ENCODE measurements at regions not wholly inside any gene's neighbourhood (a gene's known extent, or its start where the extent isn't known, plus 50 kb on each side); places are given as distances from the start of the nearest gene placed in this dataset.

DNA sequence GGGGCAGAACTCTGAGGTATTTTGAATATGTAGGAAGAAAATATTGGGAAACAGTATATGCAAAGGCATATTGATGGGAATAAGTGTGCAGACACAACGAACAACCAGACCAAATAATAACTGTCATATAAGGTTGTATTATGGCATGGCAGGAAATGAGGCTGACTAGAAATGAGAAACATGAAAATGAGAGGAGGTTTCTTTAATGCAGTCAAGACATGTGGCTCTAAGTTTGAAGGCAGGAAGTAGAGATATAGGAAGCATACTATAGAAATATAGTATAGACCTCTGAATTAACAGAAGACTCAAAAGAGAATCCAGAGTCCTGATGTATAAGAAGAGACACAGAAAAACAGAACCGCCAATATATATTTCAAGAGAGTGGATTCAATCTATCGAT is 459.7 kb upstream of the PTCHD4 start:
- CTCF ChIA-PET: no interaction called here
- Histone ChIP-seq H3K4me3 (replicated peaks in 1 of 2; ENCODE audit: low read depth in 1 of 2, low read length in 2 of 2) (no peak overlapping the region), H3K9me3 (ENCODE audit: control insufficient read depth in 1 of 2, insufficient read depth in 1 of 2, low read depth in 1 of 2, low read length in 2 of 2) (no peaks in the 10 kb centered on the region), H3K9ac (ENCODE audit: low read length) (no peak overlapping the region), H3K36me3 (ENCODE audit: control insufficient read depth in 1 of 2, insufficient read depth in 2 of 2, low read length in 2 of 2) (no peaks in the 10 kb centered on the region), H3K27ac (ENCODE audit: low read depth, low read length) (no peak overlapping the region), H3K79me2 (ENCODE audit: insufficient read depth, low read length) (no peaks in the 10 kb centered on the region), H3K27me3 (ENCODE audit: insufficient read depth, low read length) (no peaks in the 10 kb centered on the region), H2AFZ (ENCODE audit: low read depth, low read length, poor library complexity, severe bottlenecking) (no peak overlapping the region), H3K4me2 (ENCODE audit: low read length) (no peak overlapping the region), H3K4me1 (ENCODE audit: control insufficient read depth in 1 of 2, insufficient read depth in 2 of 2, low read length in 2 of 2) (no peaks in the 10 kb centered on the region), H4K20me1 (ENCODE audit: insufficient read depth) (no peaks in the 10 kb centered on the region), H3K9me2 (ENCODE audit: insufficient read depth) (no peaks in the 10 kb centered on the region)
- POLR2A ChIA-PET: no interaction called here
- intact Hi-C loops (cut with micrococcal nuclease): no loop called here
- DNase-seq (ENCODE audit: low read depth, low spot score): no peak
- no peak for ATAC-seq
- RAD21 ChIA-PET (ENCODE audit: low non-redundant PET in 1 of 2, low total read pairs in 2 of 2, uncharacterized antibody in 2 of 2, unreplicated experiment in 2 of 2): no interaction called here
- TF ChIP-seq TCF7L2 (IDR thresholded peaks at IDR 0.05; ENCODE audit: borderline replicate concordance, extremely low read depth, insufficient read depth, insufficient read length) (no peak), SP1 (IDR thresholded peaks at IDR 0.05; ENCODE audit: low read depth) (no peak), SRF (IDR thresholded peaks at IDR 0.05; ENCODE audit: low read depth) (no peak), JUND (IDR thresholded peaks at IDR 0.05) (no peak), YY1 (IDR thresholded peaks at IDR 0.05; ENCODE audit: extremely low read depth, insufficient replicate concordance, low read depth, low read length) (no peak), CBX3 (IDR thresholded peaks at IDR 0.05; ENCODE audit: low read depth) (no peak), ZFX (IDR thresholded peaks at IDR 0.05) (no peak), SIN3A (IDR thresholded peaks at IDR 0.05; ENCODE audit: low read depth) (no peak), POLR2A (IDR thresholded peaks at IDR 0.05; ENCODE audit: borderline replicate concordance, extremely low read depth, insufficient read depth, insufficient read length) (no peak), ZNF274 (IDR thresholded peaks at IDR 0.05; ENCODE audit: low read depth, low read length) (no peak), EZH2phosphoT487 (IDR thresholded peaks at IDR 0.05; ENCODE audit: borderline replicate concordance) (no peak), CEBPB (IDR thresholded peaks at IDR 0.05; ENCODE audit: low read depth) (no peak), EZH2 (IDR thresholded peaks at IDR 0.05) (no peak)
- TF ChIP-seq, protein P1, sequence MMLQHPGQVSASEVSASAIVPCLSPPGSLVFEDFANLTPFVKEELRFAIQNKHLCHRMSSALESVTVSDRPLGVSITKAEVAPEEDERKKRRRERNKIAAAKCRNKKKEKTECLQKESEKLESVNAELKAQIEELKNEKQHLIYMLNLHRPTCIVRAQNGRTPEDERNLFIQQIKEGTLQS (IDR thresholded peaks at IDR 0.05): no peak
- TF ChIP-seq, protein P2, sequence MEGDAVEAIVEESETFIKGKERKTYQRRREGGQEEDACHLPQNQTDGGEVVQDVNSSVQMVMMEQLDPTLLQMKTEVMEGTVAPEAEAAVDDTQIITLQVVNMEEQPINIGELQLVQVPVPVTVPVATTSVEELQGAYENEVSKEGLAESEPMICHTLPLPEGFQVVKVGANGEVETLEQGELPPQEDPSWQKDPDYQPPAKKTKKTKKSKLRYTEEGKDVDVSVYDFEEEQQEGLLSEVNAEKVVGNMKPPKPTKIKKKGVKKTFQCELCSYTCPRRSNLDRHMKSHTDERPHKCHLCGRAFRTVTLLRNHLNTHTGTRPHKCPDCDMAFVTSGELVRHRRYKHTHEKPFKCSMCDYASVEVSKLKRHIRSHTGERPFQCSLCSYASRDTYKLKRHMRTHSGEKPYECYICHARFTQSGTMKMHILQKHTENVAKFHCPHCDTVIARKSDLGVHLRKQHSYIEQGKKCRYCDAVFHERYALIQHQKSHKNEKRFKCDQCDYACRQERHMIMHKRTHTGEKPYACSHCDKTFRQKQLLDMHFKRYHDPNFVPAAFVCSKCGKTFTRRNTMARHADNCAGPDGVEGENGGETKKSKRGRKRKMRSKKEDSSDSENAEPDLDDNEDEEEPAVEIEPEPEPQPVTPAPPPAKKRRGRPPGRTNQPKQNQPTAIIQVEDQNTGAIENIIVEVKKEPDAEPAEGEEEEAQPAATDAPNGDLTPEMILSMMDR (IDR thresholded peaks at IDR 0.05 in 2 of 3, conservative IDR thresholded peaks at IDR 0.05 in 1 of 3; ENCODE audit: borderline replicate concordance in 1 of 3, insufficient read depth in 1 of 3, low read depth in 2 of 3, low read length in 2 of 3): no peak
- TF ChIP-seq, protein P3, sequence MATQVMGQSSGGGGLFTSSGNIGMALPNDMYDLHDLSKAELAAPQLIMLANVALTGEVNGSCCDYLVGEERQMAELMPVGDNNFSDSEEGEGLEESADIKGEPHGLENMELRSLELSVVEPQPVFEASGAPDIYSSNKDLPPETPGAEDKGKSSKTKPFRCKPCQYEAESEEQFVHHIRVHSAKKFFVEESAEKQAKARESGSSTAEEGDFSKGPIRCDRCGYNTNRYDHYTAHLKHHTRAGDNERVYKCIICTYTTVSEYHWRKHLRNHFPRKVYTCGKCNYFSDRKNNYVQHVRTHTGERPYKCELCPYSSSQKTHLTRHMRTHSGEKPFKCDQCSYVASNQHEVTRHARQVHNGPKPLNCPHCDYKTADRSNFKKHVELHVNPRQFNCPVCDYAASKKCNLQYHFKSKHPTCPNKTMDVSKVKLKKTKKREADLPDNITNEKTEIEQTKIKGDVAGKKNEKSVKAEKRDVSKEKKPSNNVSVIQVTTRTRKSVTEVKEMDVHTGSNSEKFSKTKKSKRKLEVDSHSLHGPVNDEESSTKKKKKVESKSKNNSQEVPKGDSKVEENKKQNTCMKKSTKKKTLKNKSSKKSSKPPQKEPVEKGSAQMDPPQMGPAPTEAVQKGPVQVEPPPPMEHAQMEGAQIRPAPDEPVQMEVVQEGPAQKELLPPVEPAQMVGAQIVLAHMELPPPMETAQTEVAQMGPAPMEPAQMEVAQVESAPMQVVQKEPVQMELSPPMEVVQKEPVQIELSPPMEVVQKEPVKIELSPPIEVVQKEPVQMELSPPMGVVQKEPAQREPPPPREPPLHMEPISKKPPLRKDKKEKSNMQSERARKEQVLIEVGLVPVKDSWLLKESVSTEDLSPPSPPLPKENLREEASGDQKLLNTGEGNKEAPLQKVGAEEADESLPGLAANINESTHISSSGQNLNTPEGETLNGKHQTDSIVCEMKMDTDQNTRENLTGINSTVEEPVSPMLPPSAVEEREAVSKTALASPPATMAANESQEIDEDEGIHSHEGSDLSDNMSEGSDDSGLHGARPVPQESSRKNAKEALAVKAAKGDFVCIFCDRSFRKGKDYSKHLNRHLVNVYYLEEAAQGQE (IDR thresholded peaks at IDR 0.05; ENCODE audit: low read depth): no peak
- no TSS peak for BruUV-seq (replicated peaks)
